Ishikawa (cell line): ENCODE measurements at regions not wholly inside any gene's neighbourhood (a gene's known extent, or its start where the extent isn't known, plus 50 kb on each side); places are given as distances from the start of the nearest gene placed in this dataset.

ENCODE experiments used
- CEBPB ChIP-seq: IDR thresholded peaks from 2 replicates; pipeline ENCODE4 v1.6.1; 2012
- CREB1 ChIP-seq: IDR thresholded peaks from 2 replicates; pipeline ENCODE4 v1.6.1; 2012; ENCODE audit warnings: low read depth
- EGR1 ChIP-seq: IDR thresholded peaks from 2 replicates; pipeline ENCODE4 v1.6.1; 2012
- EP300 ChIP-seq: IDR thresholded peaks from 2 replicates; pipeline ENCODE4 v1.6.1; 2012; ENCODE audit warnings: borderline replicate concordance
- FOXM1 ChIP-seq: IDR thresholded peaks from 2 replicates; pipeline ENCODE4 v1.6.1; 2012; ENCODE audit warnings: low read depth, borderline replicate concordance
- MAX ChIP-seq: IDR thresholded peaks from 2 replicates; pipeline ENCODE4 v1.6.1; 2012
- NFIC ChIP-seq: IDR thresholded peaks from 2 replicates; pipeline ENCODE4 v1.6.1; 2012
- RAD21 ChIP-seq: IDR thresholded peaks from 2 replicates; pipeline ENCODE4 v1.6.1; 2012; ENCODE audit warnings: low read depth
- TAF1 ChIP-seq: IDR thresholded peaks from 2 replicates; pipeline ENCODE4 v1.6.1; 2012; ENCODE audit warnings: low read depth, mild to moderate bottlenecking
- TCF12 ChIP-seq: IDR thresholded peaks from 2 replicates; pipeline ENCODE4 v1.6.1; 2012; ENCODE audit warnings: low read depth
- TEAD4 ChIP-seq: IDR thresholded peaks from 2 replicates; pipeline ENCODE4 v1.6.1; 2012
- YY1 ChIP-seq: IDR thresholded peaks from 2 replicates; pipeline ENCODE4 v1.6.1; 2012; ENCODE audit warnings: low read depth
- ZBTB7A ChIP-seq: IDR thresholded peaks from 2 replicates; pipeline ENCODE4 v1.6.1; 2012; ENCODE audit warnings: low read depth
- TF ChIP-seq, protein P1 (sequence below): IDR thresholded peaks from 2 replicates; pipeline ENCODE4 v1.6.1; 2012
- TF ChIP-seq, protein P2 (sequence below): IDR thresholded peaks from 2 replicates; pipeline ENCODE4 v1.6.1; 2012; ENCODE audit warnings: low read depth, mild to moderate bottlenecking

GRCh38 chr5:9863486-9863885 lies 233.3 kb upstream of the TAS2R1 start:
- TF ChIP-seq, protein P1, sequence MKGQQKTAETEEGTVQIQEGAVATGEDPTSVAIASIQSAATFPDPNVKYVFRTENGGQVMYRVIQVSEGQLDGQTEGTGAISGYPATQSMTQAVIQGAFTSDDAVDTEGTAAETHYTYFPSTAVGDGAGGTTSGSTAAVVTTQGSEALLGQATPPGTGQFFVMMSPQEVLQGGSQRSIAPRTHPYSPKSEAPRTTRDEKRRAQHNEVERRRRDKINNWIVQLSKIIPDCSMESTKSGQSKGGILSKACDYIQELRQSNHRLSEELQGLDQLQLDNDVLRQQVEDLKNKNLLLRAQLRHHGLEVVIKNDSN = no peak

- TF ChIP-seq TEAD4 = no peak
- no peak for TF ChIP-seq MAX
- TF ChIP-seq, protein P2, sequence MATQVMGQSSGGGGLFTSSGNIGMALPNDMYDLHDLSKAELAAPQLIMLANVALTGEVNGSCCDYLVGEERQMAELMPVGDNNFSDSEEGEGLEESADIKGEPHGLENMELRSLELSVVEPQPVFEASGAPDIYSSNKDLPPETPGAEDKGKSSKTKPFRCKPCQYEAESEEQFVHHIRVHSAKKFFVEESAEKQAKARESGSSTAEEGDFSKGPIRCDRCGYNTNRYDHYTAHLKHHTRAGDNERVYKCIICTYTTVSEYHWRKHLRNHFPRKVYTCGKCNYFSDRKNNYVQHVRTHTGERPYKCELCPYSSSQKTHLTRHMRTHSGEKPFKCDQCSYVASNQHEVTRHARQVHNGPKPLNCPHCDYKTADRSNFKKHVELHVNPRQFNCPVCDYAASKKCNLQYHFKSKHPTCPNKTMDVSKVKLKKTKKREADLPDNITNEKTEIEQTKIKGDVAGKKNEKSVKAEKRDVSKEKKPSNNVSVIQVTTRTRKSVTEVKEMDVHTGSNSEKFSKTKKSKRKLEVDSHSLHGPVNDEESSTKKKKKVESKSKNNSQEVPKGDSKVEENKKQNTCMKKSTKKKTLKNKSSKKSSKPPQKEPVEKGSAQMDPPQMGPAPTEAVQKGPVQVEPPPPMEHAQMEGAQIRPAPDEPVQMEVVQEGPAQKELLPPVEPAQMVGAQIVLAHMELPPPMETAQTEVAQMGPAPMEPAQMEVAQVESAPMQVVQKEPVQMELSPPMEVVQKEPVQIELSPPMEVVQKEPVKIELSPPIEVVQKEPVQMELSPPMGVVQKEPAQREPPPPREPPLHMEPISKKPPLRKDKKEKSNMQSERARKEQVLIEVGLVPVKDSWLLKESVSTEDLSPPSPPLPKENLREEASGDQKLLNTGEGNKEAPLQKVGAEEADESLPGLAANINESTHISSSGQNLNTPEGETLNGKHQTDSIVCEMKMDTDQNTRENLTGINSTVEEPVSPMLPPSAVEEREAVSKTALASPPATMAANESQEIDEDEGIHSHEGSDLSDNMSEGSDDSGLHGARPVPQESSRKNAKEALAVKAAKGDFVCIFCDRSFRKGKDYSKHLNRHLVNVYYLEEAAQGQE = no peak
- no peak for TF ChIP-seq NFIC
- no peak for TF ChIP-seq EP300
Measured at GRCh38 chr5:9861666-9862256, 231.6 kb upstream of the TAS2R1 start.

DNA sequence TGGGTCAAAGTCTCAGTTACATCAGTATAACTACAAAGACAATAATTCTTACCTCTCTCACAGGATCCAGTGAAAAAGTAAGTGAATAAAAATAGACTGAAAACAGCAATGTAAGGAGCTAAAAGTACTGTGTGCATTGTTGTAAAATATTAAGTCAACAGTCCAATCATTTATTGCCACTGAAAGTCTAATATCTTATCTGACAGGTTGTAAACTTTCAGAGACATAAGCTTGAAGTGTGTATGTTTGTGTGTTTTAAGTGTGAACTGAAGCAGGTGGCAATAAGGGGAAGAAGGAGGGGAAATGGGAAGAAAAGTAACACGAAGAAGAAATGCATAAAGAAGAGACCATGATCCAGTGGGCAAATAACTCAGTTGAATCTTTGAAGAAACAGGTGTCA lies 229.7 kb upstream of the TAS2R1 start:
- TF ChIP-seq RAD21 (no peak), TAF1 (no peak), CREB1 (no peak), EGR1 (no peak)
- TF ChIP-seq, protein P1 = no peak
- TF ChIP-seq, protein P2 = no peak

DNA sequence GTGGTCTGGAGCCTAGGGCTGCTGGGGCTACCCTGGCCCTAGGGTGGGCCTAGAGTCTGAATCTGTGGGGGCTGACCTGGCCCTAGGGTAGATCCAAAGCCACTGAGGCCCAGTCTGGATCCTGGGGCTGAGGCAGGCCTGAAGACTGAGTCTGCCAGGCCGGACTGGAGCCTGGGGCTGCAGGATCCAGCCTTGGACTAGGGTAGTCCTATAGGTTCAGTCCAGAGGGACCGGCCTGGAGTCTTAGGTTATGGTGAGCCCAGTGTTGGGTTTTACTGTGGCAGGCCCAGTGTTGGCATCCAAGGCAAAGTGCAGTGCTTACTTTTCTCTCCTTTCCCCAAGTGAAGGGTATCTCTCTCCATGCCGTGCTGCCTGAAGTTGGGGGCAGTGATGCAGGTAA lies 227.9 kb upstream of the TAS2R1 start:
- TF ChIP-seq CEBPB = no peak
- no peak for TF ChIP-seq YY1
- no peak for TF ChIP-seq RAD21
- TF ChIP-seq EP300 = no peak

DNA sequence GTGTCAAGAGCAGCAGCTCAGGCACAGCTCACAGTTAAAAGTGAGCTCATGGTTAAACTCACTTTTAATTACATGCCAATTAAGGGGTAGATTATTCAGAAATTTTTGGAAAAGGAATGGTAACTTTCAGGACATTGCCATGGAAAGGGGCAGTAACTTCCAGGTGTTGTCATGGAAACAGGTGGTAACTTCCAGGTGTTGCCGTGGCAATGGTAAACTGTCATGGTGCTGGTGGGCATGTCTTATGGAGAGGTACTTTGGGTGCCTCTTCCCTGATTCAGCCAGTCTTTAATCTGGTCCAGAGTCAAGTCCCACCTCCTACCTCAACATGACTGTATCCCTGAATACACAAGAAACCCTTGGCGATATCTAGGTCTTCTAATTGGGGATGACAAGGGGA lies 223.2 kb upstream of the TAS2R1 start:
- TF ChIP-seq CREB1 (no peak), TEAD4 (no peak), YY1 (no peak), FOXM1 (no peak), ZBTB7A (no peak), TAF1 (no peak), NFIC (no peak), TCF12 (no peak), EGR1 (no peak), CEBPB (no peak), RAD21 (no peak), MAX (no peak), EP300 (no peak)
- TF ChIP-seq, protein P1 = no peak
- TF ChIP-seq, protein P2 = no peak
